Caco-2 (cell line): ENCODE measurements at regions not wholly inside any gene's neighbourhood (a gene's known extent, or its start where the extent isn't known, plus 50 kb on each side); places are given as distances from the start of the nearest gene placed in this dataset.

ENCODE experiments used
- BruUV-seq: library from RNA; stranded (reverse); fragments of 400-500 nt; replicated peaks from 2 replicates; lab custom pipeline; 2021; lab: Mats Ljungman, UMichigan
- CTCF ChIA-PET: fragments of 300-600 bp; sonication (Branson Sonifier 250); formaldehyde crosslinking; loops from one replicate; lab custom pipeline; 2022; ENCODE audit warnings: antibody characterized with exemption; lab: Charles Lee
- POLR2A ChIA-PET: fragments of 300-600 bp; sonication (Branson Sonifier 250); formaldehyde crosslinking; loops from one replicate; lab custom pipeline; 2022; ENCODE audit warnings: antibody characterized with exemption; lab: Charles Lee
- DNase-seq, 2 experiments: peaks; one replicate each; pipeline versions ENCODE4 v3.0.0 to v3.0.0-alpha.2; 2020 to 2022
- H3K27me3 ChIP-seq: replicated peaks from 2 replicates; pipeline ENCODE4 v1.6.0; 2011; ENCODE audit warnings: low read length; ENCODE audit not compliant: control insufficient read depth, insufficient read depth
- H3K36me3 ChIP-seq: 2 replicates; pipeline ENCODE4 v1.5.1; 2011; ENCODE audit warnings: low read length; ENCODE audit not compliant: control insufficient read depth, insufficient read depth
- H3K4me1 ChIP-seq: fragments of 250-450 bp; sonication (Bioruptor Pico); 2 replicates; pipeline ENCODE4 v1.5.1; 2020; ENCODE audit warnings: mild to moderate bottlenecking
- H3K4me3 ChIP-seq: 2 replicates; pipeline ENCODE4 v1.5.1; 2011; ENCODE audit warnings: low read depth, mild to moderate bottlenecking, control low read depth, low read length
- H3K9me3 ChIP-seq: fragments of 250-450 bp; sonication (Bioruptor Pico); 2 replicates; pipeline ENCODE4 v1.5.1; 2020; ENCODE audit warnings: mild to moderate bottlenecking, moderate library complexity
- H3K27ac Mint-ChIP-seq: one replicate; pipeline ENCODE4 v1.8.0; 2022; ENCODE audit warnings: mixed read lengths; ENCODE audit not compliant: unreplicated experiment
- H3K27me3 Mint-ChIP-seq: one replicate; pipeline ENCODE4 v1.8.0; 2022; ENCODE audit warnings: mixed read lengths; ENCODE audit not compliant: insufficient read depth, unreplicated experiment
- H3K36me3 Mint-ChIP-seq: one replicate; pipeline ENCODE4 v1.8.0; 2022; ENCODE audit warnings: mild to moderate bottlenecking, mixed read lengths; ENCODE audit not compliant: insufficient read depth, unreplicated experiment
- H3K4me1 Mint-ChIP-seq: one replicate; pipeline ENCODE4 v1.8.0; 2022; ENCODE audit warnings: low read depth, mixed read lengths; ENCODE audit not compliant: unreplicated experiment
- H3K4me3 Mint-ChIP-seq: one replicate; pipeline ENCODE4 v1.8.0; 2022; ENCODE audit warnings: mild to moderate bottlenecking, moderate library complexity, mixed read lengths; ENCODE audit not compliant: unreplicated experiment
- H3K9me3 Mint-ChIP-seq: one replicate; pipeline ENCODE4 v1.8.0; 2022; ENCODE audit warnings: mixed read lengths; ENCODE audit not compliant: unreplicated experiment
- intact Hi-C: fragments of 100-400 bp; cut with micrococcal nuclease; formaldehyde crosslinking; loops from one replicate; pipeline ENCODE4 v1.10.0; 2022; ENCODE audit not compliant: unreplicated experiment
- TF ChIP-seq, protein P1 (sequence below), 2 experiments: fragments of 200-600 bp in 1 of 2; IDR thresholded peaks; 1 replicate in 1 of 2; 2 replicates in 1 of 2; pipeline versions ENCODE4 v1.5.1 to v1.8.0; 2011 to 2022; ENCODE audit warnings: antibody characterized with exemption in 1 of 2, control low read depth in 1 of 2, inconsistent platforms in 1 of 2, low read depth in 1 of 2, low read length in 1 of 2, mild to moderate bottlenecking in 1 of 2, moderate library complexity in 1 of 2; ENCODE audit not compliant: insufficient read depth in 1 of 2, severe bottlenecking in 1 of 2, unreplicated experiment in 1 of 2

- Histone ChIP-seq H3K4me3 (no peak overlapping the region), H3K36me3 (no peaks in the 10 kb centered on the region), H3K27me3 (no peaks in the 10 kb centered on the region), H3K9me3 (no peaks in the 10 kb centered on the region), H3K4me1 (no peaks in the 10 kb centered on the region)
- POLR2A ChIA-PET, result no interaction called here
- Mint-ChIP-seq H3K27me3 (peaks cover 3% of the 10 kb centered on the region), H3K4me1 (no peaks in the 10 kb centered on the region), H3K9me3 (no peaks in the 10 kb centered on the region), H3K36me3 (no peaks in the 10 kb centered on the region), H3K27ac (no peak overlapping the region), H3K4me3 (no peak overlapping the region)
- TF ChIP-seq, protein P1, sequence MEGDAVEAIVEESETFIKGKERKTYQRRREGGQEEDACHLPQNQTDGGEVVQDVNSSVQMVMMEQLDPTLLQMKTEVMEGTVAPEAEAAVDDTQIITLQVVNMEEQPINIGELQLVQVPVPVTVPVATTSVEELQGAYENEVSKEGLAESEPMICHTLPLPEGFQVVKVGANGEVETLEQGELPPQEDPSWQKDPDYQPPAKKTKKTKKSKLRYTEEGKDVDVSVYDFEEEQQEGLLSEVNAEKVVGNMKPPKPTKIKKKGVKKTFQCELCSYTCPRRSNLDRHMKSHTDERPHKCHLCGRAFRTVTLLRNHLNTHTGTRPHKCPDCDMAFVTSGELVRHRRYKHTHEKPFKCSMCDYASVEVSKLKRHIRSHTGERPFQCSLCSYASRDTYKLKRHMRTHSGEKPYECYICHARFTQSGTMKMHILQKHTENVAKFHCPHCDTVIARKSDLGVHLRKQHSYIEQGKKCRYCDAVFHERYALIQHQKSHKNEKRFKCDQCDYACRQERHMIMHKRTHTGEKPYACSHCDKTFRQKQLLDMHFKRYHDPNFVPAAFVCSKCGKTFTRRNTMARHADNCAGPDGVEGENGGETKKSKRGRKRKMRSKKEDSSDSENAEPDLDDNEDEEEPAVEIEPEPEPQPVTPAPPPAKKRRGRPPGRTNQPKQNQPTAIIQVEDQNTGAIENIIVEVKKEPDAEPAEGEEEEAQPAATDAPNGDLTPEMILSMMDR (IDR thresholded peaks at IDR 0.05; ENCODE audit: insufficient read depth in 1 of 2, low read depth in 1 of 2, low read length in 1 of 2, severe bottlenecking in 1 of 2, unreplicated experiment in 1 of 2), result no peak
- no peak for DNase-seq
- CTCF ChIA-PET, result interaction anchor here (0.6 kb wide), 1 partner anchor 399 kb away, joined by 3 read pairs; no protein-coding TSS in a partner anchor
- intact Hi-C loops, result no loop called here
- BruUV-seq, result no TSS peak
Measured at GRCh38 chr18:76142611-76143010, 352.4 kb downstream of the ZNF516 start.

GRCh38 chr18:76139844-76140243, 355.2 kb downstream of the ZNF516 start:
- Histone ChIP-seq H3K36me3 (no peaks in the 10 kb centered on the region), H3K9me3 (no peaks in the 10 kb centered on the region), H3K4me1 (no peaks in the 10 kb centered on the region), H3K27me3 (no peaks in the 10 kb centered on the region), H3K4me3 (no peak overlapping the region)
- Mint-ChIP-seq H3K9me3 (no peaks in the 10 kb centered on the region), H3K27ac (no peak overlapping the region), H3K4me3 (no peak overlapping the region), H3K36me3 (no peaks in the 10 kb centered on the region), H3K4me1 (no peaks in the 10 kb centered on the region), H3K27me3 (peaks cover 6% of the 10 kb centered on the region)
- no peak for DNase-seq
- TF ChIP-seq, protein P1 (IDR thresholded peaks at IDR 0.05; ENCODE audit: insufficient read depth in 1 of 2, low read depth in 1 of 2, low read length in 1 of 2, severe bottlenecking in 1 of 2, unreplicated experiment in 1 of 2), result no peak
- CTCF ChIA-PET, result no interaction called here
- POLR2A ChIA-PET, result no interaction called here
- intact Hi-C loops, result no loop called here
- BruUV-seq, result no TSS peak

- no peaks in the 10 kb centered on the region for H3K36me3 ChIP-seq
- Mint-ChIP-seq H3K36me3 (no peaks in the 10 kb centered on the region), H3K27ac (no peak overlapping the region), H3K9me3 (no peaks in the 10 kb centered on the region), H3K27me3 (peaks cover 8% of the 10 kb centered on the region), H3K4me1 (no peaks in the 10 kb centered on the region), H3K4me3 (no peak overlapping the region)
- no peaks in the 10 kb centered on the region for H3K4me1 ChIP-seq
- BruUV-seq, result no TSS peak
- TF ChIP-seq, protein P1 (IDR thresholded peaks at IDR 0.05; ENCODE audit: insufficient read depth in 1 of 2, low read depth in 1 of 2, low read length in 1 of 2, severe bottlenecking in 1 of 2, unreplicated experiment in 1 of 2), result no peak
- no peaks in the 10 kb centered on the region for H3K27me3 ChIP-seq
- CTCF ChIA-PET, result no interaction called here
- no peak for DNase-seq
- no peaks in the 10 kb centered on the region for H3K9me3 ChIP-seq
- POLR2A ChIA-PET, result no interaction called here
- intact Hi-C loops, result no loop called here
- H3K4me3 ChIP-seq, result no peak overlapping the region
Measured at GRCh38 chr18:76137216-76137615, 357.8 kb downstream of the ZNF516 start.
